ENCODE measurements at regions not wholly inside any gene's neighbourhood (a gene's known extent, or its start where the extent isn't known, plus 50 kb on each side); places are given as distances from the start of the nearest gene placed in this dataset.

- Histone ChIP-seq H3K9me3 (no peaks in the 10 kb centered on the region), H3K4me1 (no peaks in the 10 kb centered on the region), H3K27me3 (no peaks in the 10 kb centered on the region), H3K36me3 (no peaks in the 10 kb centered on the region), H3K4me3 (no peak overlapping the region), H3K27ac (replicated peaks in 1 of 4) (no peak overlapping the region)
- DNase-seq (ENCODE audit: extremely low spot score) = no peak
- 68% methylated on average over 3 of the region's 3 CpGs for WGBS
- TF ChIP-seq CTCF (IDR thresholded peaks at IDR 0.05) (no peak), POLR2A (IDR thresholded peaks at IDR 0.05; ENCODE audit: low read depth) (no peak), EP300 (IDR thresholded peaks at IDR 0.05) (no peak), POLR2AphosphoS5 (IDR thresholded peaks at IDR 0.05) (no peak)
- intact Hi-C loops (cut with DNase I) = no loop called here
Observed at GRCh38 chr18:64765908-64766307, 617.0 kb upstream of the LINC00305 start.

- no peaks in the 10 kb centered on the region for H3K9me3 ChIP-seq
- H3K4me3 ChIP-seq = no peak overlapping the region
- H3K4me1 ChIP-seq = no peaks in the 10 kb centered on the region
- intact Hi-C loops (cut with DNase I) = no loop called here
- TF ChIP-seq EP300 (IDR thresholded peaks at IDR 0.05) (no peak), CTCF (IDR thresholded peaks at IDR 0.05) (no peak), POLR2A (IDR thresholded peaks at IDR 0.05; ENCODE audit: low read depth) (no peak), POLR2AphosphoS5 (IDR thresholded peaks at IDR 0.05) (no peak)
- 30% methylated on average over 2 of the region's 2 CpGs for WGBS
- H3K27me3 ChIP-seq = no peaks in the 10 kb centered on the region
- H3K36me3 ChIP-seq = no peaks in the 10 kb centered on the region
- no peak for DNase-seq (ENCODE audit: extremely low spot score)
- no peak overlapping the region for H3K27ac ChIP-seq (replicated peaks in 1 of 4)
Observed at GRCh38 chr18:64752707-64753106, 603.8 kb upstream of the LINC00305 start.

- DNase-seq (ENCODE audit: extremely low spot score) = no peak
- Histone ChIP-seq H3K36me3 (no peaks in the 10 kb centered on the region), H3K27me3 (no peaks in the 10 kb centered on the region), H3K9me3 (no peaks in the 10 kb centered on the region), H3K27ac (replicated peaks in 1 of 4) (no peak overlapping the region), H3K4me3 (no peak overlapping the region), H3K4me1 (no peaks in the 10 kb centered on the region)
- WGBS = 85% methylated on average over 2 of the region's 2 CpGs
- intact Hi-C loops (cut with DNase I) = no loop called here
- TF ChIP-seq POLR2A (IDR thresholded peaks at IDR 0.05; ENCODE audit: low read depth) = no peak
- no peak for TF ChIP-seq POLR2AphosphoS5 (IDR thresholded peaks at IDR 0.05)
- TF ChIP-seq EP300 (IDR thresholded peaks at IDR 0.05) = no peak
- TF ChIP-seq CTCF (IDR thresholded peaks at IDR 0.05) = no peak
Observed at GRCh38 chr18:64749884-64750283, 601.0 kb upstream of the LINC00305 start.

- no peaks in the 10 kb centered on the region for H3K27me3 ChIP-seq
- H3K4me1 ChIP-seq = no peaks in the 10 kb centered on the region
- intact Hi-C loops (cut with DNase I) = no loop called here
- no peak for DNase-seq (ENCODE audit: extremely low spot score)
- H3K9me3 ChIP-seq = no peaks in the 10 kb centered on the region
- no peak overlapping the region for H3K27ac ChIP-seq (replicated peaks in 1 of 4)
- no peak overlapping the region for H3K4me3 ChIP-seq
- no peaks in the 10 kb centered on the region for H3K36me3 ChIP-seq
- TF ChIP-seq EP300 (IDR thresholded peaks at IDR 0.05) (no peak), CTCF (IDR thresholded peaks at IDR 0.05) (no peak), POLR2AphosphoS5 (IDR thresholded peaks at IDR 0.05) (no peak), POLR2A (IDR thresholded peaks at IDR 0.05; ENCODE audit: low read depth) (no peak)
Observed at GRCh38 chr18:64747803-64748202, 598.9 kb upstream of the LINC00305 start.

GRCh38 chr18:64742898-64743297, 594.0 kb upstream of the LINC00305 start:
- intact Hi-C loops (cut with DNase I) = no loop called here
- Histone ChIP-seq H3K4me1 (no peaks in the 10 kb centered on the region), H3K27me3 (no peaks in the 10 kb centered on the region), H3K4me3 (no peak overlapping the region), H3K27ac (replicated peaks in 1 of 4) (no peak overlapping the region), H3K36me3 (no peaks in the 10 kb centered on the region), H3K9me3 (no peaks in the 10 kb centered on the region)
- DNase-seq (ENCODE audit: extremely low spot score) = no peak
- no peak for TF ChIP-seq POLR2A (IDR thresholded peaks at IDR 0.05; ENCODE audit: low read depth)
- TF ChIP-seq EP300 (IDR thresholded peaks at IDR 0.05) = no peak
- TF ChIP-seq CTCF (IDR thresholded peaks at IDR 0.05) = no peak
- TF ChIP-seq POLR2AphosphoS5 (IDR thresholded peaks at IDR 0.05) = no peak

Data from esophagus muscularis mucosa (tissue), 4 donors.